ENCODE measurements at regions not wholly inside any gene's neighbourhood (a gene's known extent, or its start where the extent isn't known, plus 50 kb on each side); places are given as distances from the start of the nearest gene placed in this dataset.

DNA sequence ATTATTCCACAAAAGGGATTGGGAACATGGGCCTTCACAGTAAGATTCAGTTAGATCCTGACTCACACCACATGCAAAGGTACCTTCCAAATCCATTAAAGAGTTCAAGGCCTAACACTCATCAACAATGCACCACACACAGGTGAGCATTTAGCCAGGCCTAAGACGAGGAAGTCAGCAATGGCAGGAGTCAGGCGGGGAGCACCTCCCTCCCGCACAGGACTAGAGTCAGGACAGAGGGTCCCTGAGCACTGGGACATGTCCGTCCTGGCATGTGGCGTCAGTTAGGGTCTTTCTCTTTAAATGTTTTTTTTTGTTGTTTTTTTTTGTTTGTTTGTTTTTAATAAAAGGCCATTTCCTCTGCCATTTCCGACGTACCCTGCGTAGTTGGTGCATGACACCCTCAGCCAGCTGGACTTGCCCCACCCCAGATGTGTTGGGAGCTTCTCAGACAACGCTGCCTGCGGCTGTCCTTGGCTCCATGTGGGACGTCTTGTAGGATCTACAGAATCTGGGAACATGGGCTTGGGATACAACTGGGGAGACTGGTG lies 1458.6 kb downstream of the BRD1 start:
- in situ Hi-C loops (cut with MboI; ENCODE audit: low sequenced_read_pairs) = no loop called here

DNA sequence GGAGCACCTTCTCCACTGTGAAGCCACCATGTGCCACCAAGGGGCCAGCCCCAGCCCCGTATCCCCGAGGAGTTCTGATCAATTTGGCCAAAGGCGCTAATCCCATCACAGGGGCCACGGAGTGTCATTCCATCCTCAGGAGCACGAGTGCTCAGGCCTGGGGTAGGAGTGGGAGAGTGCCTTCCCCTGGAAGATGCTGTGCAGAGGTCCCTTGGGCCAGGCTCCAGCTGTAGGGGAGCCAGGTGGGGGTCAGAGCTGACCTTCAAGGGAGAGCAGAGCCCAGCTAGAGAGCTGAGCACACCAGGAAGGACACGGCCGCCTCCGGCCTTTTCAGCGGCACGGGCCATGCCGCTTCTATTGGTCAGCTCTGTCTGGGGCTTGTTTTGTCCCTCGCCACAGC lies 1459.9 kb downstream of the BRD1 start:
- in situ Hi-C loops (cut with MboI; ENCODE audit: low sequenced_read_pairs) = no loop called here

DNA sequence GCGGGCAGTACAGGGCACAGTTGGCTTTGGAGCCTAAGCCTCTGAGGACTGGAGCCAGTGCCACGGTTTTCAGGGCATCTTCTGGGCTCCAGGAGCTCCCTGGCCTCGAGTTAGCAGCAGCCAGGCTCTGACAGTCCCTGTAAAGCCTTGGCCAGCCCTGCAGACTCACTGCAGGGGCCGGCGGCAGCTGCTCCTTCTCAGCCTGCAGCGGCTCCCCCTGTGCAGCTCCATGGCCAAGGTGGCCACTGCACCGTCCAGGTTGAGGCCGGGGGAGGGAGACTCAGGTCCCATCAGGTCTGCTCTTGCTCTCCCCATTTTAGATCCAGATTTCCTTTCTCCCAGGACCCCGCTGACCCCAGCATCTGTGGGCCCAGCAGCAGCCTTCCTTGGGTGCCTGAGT lies 1461.1 kb downstream of the BRD1 start:
- in situ Hi-C loops (cut with MboI; ENCODE audit: low sequenced_read_pairs) = no loop called here

DNA sequence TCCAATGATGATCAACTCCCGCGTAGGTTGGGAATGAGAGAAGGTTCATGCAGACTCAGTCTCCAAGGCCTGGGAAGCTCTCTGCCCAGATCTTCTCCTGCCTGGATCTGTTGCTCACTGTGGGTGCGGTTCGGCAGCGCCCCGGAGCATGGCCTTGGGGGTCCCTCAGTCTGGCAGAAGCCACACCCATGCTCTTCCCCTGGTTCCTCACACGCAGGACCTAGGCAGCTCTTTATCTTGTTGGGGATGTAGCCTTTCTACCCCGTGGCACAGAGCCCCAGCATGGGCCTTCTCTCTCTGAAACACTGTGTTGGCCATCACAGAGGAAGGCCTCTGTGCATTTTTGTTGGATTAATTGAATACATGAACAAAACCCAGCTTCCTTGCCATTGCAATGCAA lies 1461.6 kb downstream of the BRD1 start:
- in situ Hi-C loops (cut with MboI; ENCODE audit: low sequenced_read_pairs) = no loop called here

DNA sequence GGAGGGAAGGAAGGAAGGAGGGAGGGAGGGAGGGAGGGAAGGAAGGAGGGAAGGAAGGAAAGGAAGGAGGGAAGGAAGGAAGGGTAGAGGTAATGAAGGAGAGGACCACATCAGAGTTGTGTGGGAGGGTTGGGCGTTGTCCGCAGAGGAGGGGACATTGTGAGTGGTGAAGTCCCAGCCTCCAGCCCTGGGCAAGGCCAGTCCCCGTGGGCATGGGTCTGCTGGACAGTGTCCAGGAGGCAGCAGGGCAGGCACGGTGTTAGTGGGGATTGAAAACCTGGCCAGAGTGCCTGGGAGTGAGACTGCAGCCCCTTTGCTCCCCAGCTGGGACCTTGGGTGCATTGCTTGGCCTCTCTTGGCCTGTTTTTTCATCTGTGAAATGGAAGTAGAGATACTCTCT lies 1462.3 kb downstream of the BRD1 start:
- in situ Hi-C loops (cut with MboI; ENCODE audit: low sequenced_read_pairs) = no loop called here

DNA sequence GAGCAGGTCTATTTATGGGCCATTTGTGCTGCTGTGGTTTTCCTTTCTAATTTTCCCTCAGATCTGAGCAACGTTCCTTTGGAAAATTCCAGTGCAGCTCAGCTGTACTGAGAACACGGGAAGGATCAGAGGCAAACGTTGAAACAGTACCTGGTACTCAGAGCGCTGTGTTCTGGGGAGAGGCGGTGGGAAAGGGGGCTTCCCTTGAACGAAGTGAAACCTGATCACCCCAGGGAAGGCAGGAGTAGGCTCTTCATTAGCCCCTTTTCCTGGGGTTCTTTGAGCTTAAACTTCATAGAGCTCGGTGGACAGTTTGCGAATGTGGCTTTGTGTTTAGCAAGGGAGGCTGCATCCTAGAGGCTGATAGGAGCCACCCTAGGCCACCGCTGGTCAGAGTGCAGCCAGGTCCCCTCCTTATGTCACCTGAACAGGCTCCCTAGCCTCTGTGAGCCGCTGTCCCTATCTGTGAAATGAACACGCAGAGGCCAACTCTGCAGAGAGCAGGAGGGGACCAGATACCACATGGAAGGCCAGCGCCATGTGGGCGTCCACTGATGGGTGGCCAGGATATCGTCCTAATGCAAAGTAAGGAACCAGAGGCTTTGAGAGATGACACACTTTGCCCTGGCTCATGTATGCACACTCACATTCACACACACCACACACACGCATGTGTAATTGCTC lies 1464.8 kb downstream of the BRD1 start:
- in situ Hi-C loops (cut with MboI; ENCODE audit: low sequenced_read_pairs) = no loop called here

DNA sequence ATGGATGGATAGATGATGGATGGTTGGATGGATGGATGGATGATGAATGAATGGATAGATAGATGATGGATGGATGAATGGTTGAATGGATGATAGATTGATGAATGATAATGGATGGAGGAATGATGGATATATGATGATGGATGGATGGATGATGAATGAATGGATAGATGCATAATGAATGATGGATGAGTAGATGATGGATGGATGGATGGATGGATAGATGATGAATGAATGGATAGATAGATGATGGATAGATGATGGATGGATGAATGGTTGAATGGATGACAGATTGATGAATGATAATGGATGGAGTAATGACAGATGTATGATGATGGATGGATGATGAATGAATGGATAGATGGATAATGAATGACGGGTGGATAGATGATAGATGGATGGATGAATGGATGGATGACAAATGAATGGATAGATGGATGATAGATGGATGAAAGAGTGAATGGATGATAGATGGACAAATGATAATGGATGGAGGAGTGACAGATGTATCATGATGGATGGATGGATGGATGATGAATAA lies 1466.5 kb downstream of the BRD1 start:
- in situ Hi-C loops (cut with MboI; ENCODE audit: low sequenced_read_pairs) = no loop called here

DNA sequence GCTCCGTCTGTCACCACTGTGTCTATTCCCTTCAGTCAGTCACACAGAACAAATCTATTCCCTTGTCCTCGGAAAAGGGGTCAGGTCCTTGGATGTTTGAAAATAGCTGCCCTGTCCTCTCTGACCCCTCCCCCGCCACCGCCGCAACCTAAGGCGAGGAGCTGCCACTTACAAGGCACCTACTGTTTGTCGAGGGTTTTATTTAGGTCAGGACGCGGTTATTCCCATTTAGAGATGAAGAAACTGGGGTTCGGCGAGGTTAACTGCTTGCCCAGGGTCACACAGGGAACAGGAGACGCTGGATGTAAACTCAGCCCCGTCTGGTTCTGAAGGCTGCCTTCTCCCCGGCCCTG lies 1468.1 kb downstream of the BRD1 start:
- in situ Hi-C loops (cut with MboI; ENCODE audit: low sequenced_read_pairs) = no loop called here

DNA sequence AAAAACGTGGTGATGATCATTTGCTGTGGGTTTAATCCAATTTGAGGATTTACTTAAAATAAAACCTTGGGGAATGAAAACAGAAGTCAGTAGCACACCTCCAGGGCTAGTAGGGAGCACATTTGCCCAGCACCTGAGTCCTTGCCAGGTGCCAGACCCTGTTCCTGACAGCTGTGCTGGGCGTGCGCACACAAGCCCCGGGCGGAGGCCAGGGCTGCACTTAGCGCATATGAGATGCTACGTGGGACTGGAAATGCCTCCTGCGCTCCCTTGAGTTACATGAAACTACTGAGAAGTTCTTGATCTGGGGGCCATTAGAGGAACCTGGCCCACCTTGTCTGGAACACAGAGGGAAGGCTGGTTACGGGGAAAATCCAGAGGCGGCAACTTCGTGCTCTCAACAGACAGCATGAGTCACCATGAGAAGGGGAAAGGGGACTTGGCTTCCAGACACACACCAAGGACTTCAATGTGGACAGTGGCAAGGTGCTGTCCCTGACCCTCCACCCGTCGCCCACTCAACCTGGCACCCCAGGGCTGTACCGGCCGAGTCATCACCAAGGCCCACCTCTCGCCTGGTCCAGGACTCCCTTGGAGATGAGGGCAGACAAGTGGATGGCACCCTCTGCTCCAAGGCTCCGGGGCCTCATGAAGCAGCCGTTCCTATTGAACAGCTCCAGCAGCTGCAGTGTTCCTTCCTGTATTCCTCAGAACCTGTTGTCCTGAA lies 1468.6 kb downstream of the BRD1 start:
- in situ Hi-C loops (cut with MboI; ENCODE audit: low sequenced_read_pairs) = no loop called here

DNA sequence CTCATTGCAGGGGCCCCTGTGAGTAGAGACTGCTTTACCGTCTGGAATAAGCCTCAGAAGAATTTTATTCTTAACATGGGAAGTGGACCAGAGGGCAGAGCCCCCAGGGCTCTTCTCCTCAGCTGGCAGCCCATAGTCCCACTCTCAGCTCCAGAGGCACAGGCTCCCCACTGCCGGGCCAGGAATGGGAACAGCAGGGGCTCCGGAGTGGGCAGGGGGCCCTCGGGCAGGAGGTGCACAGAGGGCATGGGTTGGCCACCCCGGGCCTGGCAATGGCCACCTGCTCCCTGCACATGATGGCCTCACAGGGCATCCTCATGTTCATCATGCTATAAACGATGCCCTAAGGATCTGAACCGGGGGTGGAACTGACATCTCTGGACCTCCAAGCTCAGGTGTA lies 1469.7 kb downstream of the BRD1 start:
- in situ Hi-C loops (cut with MboI; ENCODE audit: low sequenced_read_pairs) = no loop called here

DNA sequence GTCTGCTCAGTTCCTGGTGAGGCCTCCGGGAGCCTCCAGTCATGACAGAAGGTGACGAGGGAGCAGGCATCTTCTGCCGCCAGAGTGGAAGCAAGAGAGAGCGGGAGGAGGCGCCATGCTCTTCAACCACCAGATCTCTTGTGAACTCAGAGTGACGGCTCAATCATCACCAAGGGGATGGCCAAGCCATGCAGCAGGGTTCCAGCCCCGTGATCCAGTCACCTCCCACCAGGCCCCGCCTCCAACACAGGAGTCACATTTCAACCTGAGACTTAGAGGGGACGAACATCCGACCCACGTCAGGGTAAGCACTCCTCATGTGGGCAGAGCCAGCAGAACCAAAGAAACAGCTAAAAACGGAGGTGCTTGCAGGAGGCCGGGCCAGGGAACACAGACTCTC lies 1470.5 kb downstream of the BRD1 start:
- in situ Hi-C loops (cut with MboI; ENCODE audit: low sequenced_read_pairs) = no loop called here

DNA sequence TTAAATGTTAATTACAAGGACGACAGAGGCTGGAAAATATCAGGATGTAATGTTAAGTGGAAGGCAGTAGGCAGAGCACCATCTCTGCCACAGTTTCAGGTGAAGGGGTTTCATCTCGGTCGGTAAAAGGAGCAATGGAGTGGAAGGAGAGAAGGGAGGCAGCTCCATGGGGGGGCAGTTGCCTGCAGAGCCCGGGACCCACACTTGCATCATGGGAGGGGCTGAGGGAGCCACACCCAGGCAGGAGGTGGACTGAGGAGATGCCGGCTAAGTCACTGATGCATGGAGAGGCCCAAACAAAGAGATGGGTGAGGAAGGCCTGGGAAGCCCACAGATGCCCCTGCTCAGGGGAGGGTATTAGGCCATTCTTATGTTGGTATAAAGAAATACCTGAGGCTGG lies 1470.9 kb downstream of the BRD1 start:
- in situ Hi-C loops (cut with MboI; ENCODE audit: low sequenced_read_pairs) = no loop called here

DNA sequence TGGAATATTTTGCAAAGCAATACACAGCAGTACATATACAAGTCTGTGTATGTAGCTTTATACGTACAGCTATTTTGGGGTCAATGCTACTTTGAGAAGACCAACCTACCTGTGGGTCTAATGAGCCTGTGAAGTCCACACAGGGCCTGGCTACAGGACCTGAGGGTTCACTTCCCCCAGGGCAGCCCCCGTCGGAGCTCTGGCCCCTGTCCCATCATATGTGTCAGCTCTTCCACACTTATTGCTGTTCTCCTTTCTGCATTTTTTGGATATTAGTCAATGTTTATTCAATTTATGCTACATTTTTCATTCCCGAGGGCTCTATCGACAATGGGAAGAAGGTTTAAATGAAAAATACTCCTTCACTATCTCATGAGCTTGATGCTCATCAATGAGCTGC lies 1473.6 kb downstream of the BRD1 start:
- in situ Hi-C loops (cut with MboI; ENCODE audit: low sequenced_read_pairs) = no loop called here

DNA sequence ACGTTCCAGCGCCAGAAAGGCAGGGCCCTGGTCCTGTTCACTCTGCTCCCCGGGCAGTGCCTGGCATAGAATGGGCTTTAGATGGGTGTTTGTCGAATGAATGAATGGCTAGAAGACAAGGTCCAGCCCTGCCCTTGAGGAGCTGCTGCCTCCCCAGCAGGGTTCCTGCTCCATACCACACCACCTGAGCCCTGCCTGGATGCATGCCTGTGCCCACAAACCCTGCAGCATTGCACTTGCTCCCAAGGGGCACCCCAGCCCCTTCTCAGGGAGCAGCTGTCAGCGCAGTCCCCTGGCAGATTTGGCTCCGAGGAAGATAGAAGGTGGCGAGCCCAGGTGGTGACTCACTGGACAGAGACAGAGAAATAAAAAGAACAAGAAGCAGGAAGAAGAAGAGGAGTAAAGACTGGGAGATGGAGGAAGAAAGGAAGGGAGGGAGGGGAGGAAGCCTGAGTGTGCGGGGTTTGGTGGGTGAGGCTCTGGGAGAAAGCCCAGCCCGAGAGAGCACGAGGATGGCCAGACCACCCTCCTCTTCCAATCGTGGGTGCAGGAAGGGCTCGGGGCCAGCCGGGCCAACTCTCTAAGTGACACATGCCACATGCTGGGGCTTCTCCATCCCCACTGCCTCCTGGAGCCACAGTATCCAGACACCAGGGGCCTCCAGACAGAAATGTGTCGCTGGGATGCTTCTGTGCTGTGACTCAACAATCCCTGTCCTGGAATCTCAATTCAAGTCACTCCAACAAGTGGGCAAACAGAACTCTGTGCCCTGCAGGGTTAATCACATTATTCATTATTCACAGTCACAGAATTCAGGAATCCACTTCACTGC lies 1474.3 kb downstream of the BRD1 start:
- in situ Hi-C loops (cut with MboI; ENCODE audit: low sequenced_read_pairs) = no loop called here

DNA sequence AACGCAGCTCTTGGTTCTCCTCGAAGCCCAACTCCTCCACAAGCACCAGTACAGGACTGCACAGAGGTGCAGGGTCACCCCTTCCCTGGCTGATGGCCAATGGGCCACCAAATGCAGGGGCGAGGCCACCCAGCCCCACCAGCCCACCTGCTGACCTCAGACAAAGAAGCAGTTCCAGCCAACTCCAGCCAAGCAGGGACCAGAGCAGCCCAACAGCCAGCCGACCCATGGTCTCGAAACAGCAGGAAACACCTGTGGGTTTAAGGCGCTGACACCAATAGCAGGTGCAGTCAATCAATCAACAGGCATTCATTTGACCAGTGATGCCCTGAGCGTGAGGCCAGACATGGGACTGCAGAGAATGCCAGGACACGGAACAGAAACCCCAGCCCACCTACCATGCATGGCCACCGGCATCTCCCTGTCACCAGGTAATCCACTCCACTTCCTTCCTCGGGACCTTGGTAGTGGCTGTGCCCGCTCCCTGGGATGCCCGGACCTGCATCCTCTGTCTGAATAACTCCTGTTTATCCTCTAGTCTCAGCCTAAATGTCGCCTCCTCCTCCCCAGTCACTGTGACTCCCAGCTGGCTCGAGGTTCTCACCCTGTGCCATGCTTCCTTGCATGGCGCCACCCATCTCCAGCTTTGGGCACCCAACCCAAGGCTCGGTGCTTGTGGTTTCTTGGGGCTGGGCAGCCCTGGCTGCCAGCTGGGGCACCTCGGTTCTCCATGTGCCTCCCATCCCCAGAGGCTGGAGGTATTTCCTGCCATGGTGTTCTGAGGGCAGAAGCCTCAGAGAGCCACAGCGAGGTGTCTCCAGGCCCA lies 1475.4 kb downstream of the BRD1 start:
- in situ Hi-C loops (cut with MboI; ENCODE audit: low sequenced_read_pairs) = no loop called here

DNA sequence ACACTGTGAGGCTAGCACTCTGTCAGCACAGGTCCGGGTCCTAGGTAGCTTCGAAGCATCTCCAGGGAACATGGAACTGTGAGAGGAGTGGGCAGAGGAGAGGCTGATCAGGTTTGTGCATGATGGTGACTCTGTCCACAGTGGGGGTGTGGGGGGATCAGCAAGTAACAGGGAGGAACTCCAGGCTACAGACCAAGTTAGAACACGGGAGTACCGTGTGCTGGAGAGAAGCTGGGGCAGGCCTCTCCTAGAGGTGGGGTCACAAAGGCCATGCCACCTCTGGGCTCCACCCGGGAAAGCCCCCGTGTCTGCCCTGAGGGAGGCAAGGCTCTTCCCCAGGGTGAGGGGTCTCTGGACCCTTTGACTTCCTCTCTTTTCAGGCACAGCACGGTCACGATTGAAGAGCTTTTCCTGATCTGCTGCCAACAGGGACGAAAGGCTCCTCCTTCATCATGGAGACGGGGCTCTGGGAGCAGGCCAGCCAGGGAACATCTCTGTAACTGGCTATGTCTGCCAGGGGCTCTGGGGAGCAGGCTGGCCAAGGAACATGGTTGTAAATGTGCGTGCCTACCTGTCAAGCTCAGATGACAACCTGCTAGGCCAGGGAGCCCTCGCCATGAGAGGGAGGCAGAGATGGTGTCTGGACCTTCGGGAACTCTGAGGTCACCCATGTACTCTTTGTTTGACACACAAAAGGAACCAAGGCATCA lies 1476.1 kb downstream of the BRD1 start:
- in situ Hi-C loops (cut with MboI; ENCODE audit: low sequenced_read_pairs) = no loop called here

DNA sequence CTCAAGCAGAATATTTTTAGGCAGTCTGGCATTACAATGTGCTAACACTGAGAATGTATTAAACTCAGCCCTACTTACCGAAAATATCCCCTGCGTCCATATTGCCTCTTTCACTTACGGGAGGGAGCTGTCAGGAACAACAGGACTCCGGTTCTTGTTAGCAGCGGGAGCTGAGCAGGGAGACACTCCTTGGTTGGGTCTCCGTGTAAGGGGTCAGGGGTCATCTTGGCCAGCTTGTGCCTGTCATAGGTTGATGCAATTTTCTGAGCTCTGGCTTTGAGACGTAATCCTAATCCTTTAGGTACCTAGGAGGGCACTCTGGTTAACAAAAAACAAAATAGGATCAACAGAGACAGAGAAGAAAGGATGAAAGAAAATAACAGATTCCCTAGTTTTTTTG lies 1477.2 kb downstream of the BRD1 start:
- in situ Hi-C loops (cut with MboI; ENCODE audit: low sequenced_read_pairs) = no loop called here

DNA sequence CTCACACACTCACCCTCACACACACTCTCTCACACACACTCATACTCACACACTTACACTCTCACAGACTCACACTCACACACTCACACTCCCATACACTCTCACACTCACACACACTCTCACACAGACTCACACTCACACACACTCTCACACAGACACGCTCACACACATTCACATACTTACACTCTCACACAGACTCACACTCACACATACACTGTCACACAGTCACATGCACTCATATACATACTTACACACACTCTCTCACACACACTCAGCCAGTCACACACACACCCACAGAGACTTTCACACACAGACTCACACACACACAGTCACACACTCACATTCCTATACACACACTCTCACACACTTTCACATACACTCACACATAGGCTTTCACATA lies 1478.8 kb downstream of the BRD1 start:
- in situ Hi-C loops (cut with MboI; ENCODE audit: low sequenced_read_pairs) = no loop called here

DNA sequence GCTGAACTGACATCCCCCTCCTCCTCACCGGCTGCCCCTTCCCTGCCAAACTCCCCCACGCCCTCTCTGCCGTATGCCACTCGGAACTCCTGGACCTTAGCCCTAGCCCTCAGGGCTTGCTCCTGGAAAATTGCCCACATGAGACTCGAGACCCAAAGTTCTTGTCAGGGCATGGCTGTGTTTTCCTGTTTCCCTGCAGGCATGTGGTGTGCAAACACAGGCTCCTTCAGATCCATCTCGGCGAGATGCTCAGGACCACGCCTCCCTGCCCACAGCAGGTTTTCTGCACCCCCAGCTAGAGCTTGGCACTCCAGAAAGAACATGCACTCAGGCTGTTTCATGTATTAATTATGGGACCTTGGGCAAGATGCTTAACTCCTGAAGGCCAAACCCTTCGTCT lies 1480.4 kb downstream of the BRD1 start:
- in situ Hi-C loops (cut with MboI; ENCODE audit: low sequenced_read_pairs) = no loop called here

DNA sequence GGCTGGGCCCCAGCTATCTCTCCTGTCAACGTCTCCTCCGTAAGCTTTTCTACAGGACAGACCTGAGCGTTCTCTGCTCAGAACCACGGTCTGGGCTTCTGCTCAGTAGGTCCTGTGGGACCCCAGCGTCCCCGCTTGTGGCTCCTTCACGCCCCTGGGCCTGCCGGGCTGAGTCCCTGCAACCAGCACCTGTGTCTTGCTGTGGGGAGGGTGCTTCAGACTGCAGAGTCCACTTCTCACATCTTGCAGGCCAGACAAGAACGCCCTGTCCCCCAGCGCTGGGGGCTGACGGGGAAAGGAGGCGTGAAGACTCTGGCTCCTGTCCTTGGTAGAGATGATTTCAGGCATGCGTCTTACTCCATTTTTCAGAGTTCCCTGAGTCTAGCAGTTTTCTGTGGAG lies 1480.8 kb downstream of the BRD1 start:
- in situ Hi-C loops (cut with MboI; ENCODE audit: low sequenced_read_pairs) = no loop called here
